WERI-Rb-1 (cell line): ENCODE measurements at regions not wholly inside any gene's neighbourhood (a gene's known extent, or its start where the extent isn't known, plus 50 kb on each side); places are given as distances from the start of the nearest gene placed in this dataset.

Source experiments
- DNase-seq: peaks from one replicate; pipeline ENCODE4 v3.0.0-alpha.2; 2020
- H3K27ac ChIP-seq: fragments of 250-450 bp; sonication (Bioruptor Pico); 2 replicates; pipeline ENCODE4 v1.5.1; 2020; ENCODE audit warnings: mild to moderate bottlenecking, moderate library complexity
- H3K27me3 ChIP-seq: fragments of 250-450 bp; sonication (Bioruptor Pico); 2 replicates; pipeline ENCODE4 v1.5.1; 2021; ENCODE audit warnings: mild to moderate bottlenecking, low read depth, moderate library complexity; ENCODE audit not compliant: insufficient read depth, severe bottlenecking
- H3K36me3 ChIP-seq: fragments of 250-450 bp; sonication (Bioruptor Pico); 2 replicates; pipeline ENCODE4 v1.5.1; 2020; ENCODE audit warnings: mild to moderate bottlenecking, moderate library complexity
- H3K4me3 ChIP-seq: 2 replicates; pipeline ENCODE4 v1.5.1; 2011; ENCODE audit warnings: low read depth, mild to moderate bottlenecking, control low read depth, low read length
- H3K9me3 ChIP-seq: fragments of 250-450 bp; sonication (Bioruptor Pico); 2 replicates; pipeline ENCODE4 v1.5.1; 2021; ENCODE audit warnings: mild to moderate bottlenecking, moderate library complexity; ENCODE audit not compliant: severe bottlenecking
- CTCF ChIP-seq: IDR thresholded peaks from 2 replicates; pipeline ENCODE4 v1.5.1; 2011; ENCODE audit warnings: low read depth, mild to moderate bottlenecking, control low read depth, inconsistent platforms, low read length

GRCh38 chr6:139591075-139591865 is 216.8 kb upstream of the CITED2 start:
- Histone ChIP-seq H3K27me3 (no peaks in the 10 kb centered on the region), H3K4me3 (no peak overlapping the region), H3K36me3 (no peaks in the 10 kb centered on the region), H3K27ac (no peak overlapping the region), H3K9me3 (no peaks in the 10 kb centered on the region)
- DNase-seq: no peak
- TF ChIP-seq CTCF: no peak

- TF ChIP-seq CTCF: no peak
- Histone ChIP-seq H3K27ac (no peak overlapping the region), H3K9me3 (no peaks in the 10 kb centered on the region), H3K27me3 (no peaks in the 10 kb centered on the region), H3K4me3 (no peak overlapping the region), H3K36me3 (no peaks in the 10 kb centered on the region)
- DNase-seq: no peak
Measured at GRCh38 chr6:139590206-139590605, 215.8 kb upstream of the CITED2 start.

GRCh38 chr6:139588734-139589593 is 214.5 kb upstream of the CITED2 start:
- DNase-seq: no peak
- Histone ChIP-seq H3K27me3 (no peaks in the 10 kb centered on the region), H3K36me3 (no peaks in the 10 kb centered on the region), H3K27ac (no peak overlapping the region), H3K9me3 (no peaks in the 10 kb centered on the region), H3K4me3 (no peak overlapping the region)
- no peak for TF ChIP-seq CTCF

GRCh38 chr6:139588076-139588639 is 213.7 kb upstream of the CITED2 start:
- peak; percentile 20 for DNase-seq
- Histone ChIP-seq H3K27ac (no peak overlapping the region), H3K27me3 (no peaks in the 10 kb centered on the region), H3K4me3 (no peak overlapping the region), H3K9me3 (no peaks in the 10 kb centered on the region), H3K36me3 (no peaks in the 10 kb centered on the region)
- TF ChIP-seq CTCF: no peak

- no peak for TF ChIP-seq CTCF
- DNase-seq: no peak
- Histone ChIP-seq H3K27me3 (no peaks in the 10 kb centered on the region), H3K27ac (no peak overlapping the region), H3K36me3 (no peaks in the 10 kb centered on the region), H3K9me3 (no peaks in the 10 kb centered on the region), H3K4me3 (no peak overlapping the region)
Measured at GRCh38 chr6:139587469-139587868, 213.0 kb upstream of the CITED2 start.
